Cardiac septum (tissue), 1 donor: ENCODE measurements at regions not wholly inside any gene's neighbourhood (a gene's known extent, or its start where the extent isn't known, plus 50 kb on each side); places are given as distances from the start of the nearest gene placed in this dataset.

ENCODE experiments used
- DNase-seq: peaks from one replicate; pipeline ENCODE4 v3.0.0-alpha.2; 2020; ENCODE audit warnings: low spot score
- intact Hi-C: fragments of 100-400 bp; cut with DNase I; formaldehyde crosslinking; loops from one replicate; pipeline ENCODE4 v1.14.0; 2022
- donor health status: DM: no; HTN: no; CAD: no.

- intact Hi-C loops = no loop called here
Measured at GRCh38 chr20:50242548-50242862, 51.9 kb downstream of the CEBPB start.

DNA sequence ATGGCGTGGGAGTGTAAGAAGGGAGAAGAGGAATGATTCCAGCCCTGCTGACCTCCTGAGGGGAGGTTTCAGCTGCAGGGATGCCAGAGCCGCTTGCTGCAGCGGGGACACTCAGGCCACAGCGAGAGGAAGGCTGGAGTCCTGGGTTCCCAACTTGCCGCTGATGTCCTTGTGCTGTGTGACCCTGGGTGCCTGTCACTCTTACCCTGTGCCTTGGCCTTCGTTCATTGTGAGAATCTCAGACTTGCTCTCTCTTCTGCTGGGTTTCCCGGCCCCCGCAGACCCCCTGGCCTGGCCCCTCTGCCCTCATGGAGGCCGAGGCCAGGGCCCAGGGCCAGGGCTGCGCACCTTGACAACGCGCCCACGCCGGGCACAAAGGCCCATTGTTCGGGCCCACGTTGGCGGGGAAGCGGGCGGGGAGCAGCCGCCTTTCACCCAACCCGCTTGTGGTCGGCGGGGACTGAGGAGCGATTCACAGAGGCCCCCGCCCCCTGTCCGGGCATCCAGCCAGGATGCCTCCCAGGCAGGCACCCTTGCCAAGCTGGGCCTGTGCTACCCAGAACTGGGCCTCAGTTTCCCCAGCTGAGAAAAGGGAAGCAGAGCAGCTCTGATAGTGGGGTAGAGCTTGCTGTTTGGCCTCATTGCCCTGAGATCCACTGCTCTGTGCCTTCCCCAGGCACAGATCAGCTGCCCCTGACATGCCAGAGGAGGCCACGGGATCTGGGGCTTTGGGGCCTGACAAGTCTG, 52.4 kb downstream of the CEBPB start:
- intact Hi-C loops = no loop called here
- DNase-seq = no peak

More at GRCh38 chr20:50242548-50242862, 51.9 kb downstream of the CEBPB start:
- no peak for DNase-seq

- intact Hi-C loops = no loop called here
- no peak for DNase-seq
Measured at GRCh38 chr20:50243610-50244351, 53.2 kb downstream of the CEBPB start.

DNA sequence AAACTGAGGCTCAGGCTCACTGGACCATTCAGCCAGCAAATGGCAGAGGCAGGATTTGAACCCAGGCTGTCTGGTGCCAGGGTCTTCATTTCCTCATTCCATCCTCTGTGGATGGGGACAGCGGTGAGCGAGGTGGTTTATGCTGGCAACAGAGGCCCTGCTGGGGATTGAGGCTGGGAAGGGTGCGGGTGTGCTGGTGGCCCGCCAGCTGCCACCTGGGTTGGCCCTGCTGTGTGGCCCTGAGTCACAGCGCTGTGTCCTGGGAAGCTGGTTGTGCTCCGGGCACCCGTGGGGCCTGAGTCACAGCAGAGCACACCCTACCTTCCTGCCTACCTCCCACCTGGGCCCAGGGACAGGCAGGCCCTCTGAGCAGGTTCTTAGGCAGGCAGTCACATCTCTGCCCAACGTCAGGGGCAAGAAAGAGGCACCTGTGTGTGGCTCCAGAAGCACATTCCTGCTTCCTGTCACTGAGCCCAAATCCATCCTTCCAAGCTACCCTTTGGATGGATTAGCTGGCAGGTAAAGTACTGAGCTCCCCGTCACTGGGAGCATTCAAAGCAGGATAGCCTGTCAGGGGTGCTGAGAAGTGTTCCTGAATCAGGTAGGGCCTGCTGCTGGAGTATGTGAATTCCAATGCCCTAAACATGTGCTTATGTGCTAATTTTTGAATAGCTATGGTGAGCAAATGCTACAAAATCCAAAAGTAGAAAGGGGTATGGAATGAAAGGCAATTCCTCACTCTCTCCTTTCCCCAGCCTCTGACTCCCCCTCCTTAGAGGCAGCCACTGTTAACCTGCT, 53.9 kb downstream of the CEBPB start:
- intact Hi-C loops = no loop called here
- no peak for DNase-seq

DNA sequence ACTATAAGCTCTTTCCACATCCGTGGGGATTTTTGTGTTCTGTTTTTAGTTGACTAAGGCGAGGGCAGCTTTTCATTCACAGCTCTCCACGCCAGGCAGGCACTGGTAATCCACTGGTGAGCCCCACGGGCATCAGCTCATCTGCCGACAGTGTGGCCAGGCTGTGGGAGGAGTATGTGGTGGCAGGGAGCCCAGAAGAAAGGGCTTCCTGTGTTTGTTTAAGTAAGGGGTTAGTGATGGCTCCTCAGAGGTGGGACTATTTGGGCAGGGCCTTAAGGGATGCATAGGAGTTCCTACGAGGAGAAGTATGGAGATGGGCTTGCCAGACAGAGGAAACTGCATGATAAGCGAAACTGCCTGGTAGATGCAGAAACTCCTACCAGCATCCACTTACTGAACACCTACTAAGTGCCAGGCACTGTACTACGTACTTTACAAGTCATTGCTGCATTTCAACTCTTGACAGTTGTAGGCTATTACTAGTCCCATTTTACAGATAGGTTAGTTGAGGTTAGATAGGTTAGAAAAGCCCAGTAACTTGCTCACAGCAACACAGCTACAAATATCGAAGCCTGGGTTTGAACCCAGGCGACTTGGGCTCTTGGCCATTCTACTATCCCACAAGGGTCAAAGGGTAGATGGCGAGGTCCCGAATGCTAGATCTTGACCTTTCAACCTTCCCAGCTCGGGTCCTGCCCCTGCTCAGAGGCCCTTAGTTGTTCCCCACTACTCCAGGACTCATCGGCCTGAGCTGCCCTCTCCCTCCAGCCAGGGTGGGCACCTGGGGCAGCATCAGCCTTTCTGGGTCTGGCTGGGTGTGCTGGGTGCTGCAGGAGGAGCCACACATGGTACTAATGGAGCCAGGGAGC, 55.1 kb downstream of the CEBPB start:
- intact Hi-C loops = no loop called here
- no peak for DNase-seq

DNA sequence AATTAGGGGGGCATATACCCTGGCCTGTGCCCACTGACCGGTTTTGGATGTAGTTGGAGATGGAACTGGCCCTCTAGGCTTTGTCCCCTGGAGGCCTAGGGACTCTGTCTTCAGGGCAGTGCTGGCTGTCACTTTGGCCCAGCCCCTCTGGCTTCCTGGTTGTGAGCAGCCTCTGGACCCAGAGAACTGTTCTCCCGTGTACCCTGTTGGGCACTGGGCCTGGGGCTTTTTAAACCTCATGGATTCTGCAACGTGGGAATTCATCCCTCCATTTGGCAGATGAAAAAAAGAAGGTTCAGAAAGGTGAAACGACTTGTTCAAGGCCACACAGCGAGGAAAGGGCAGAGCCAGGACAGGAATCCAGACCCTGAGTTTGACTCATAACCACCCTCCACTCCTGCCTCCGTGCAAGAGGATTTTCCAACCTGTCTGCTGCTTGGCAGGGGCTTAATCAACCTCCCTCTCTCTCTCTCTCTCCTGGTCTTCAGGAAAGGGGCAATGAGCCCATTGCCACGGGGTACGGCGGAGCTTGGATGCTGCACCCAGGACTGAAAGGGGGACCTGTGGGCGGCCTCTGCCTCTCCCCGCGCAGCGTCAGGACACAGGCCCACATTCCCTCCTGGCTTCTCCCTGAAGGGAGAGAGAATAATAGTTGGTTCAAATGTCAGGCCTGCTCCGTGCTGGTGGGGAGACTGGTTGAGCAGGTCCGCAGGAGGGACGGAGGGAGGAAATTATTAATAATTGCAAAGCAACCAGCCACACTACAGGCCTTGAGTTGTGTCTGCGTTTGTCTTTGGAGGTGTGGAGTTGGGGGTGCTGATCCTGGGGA, 56.0 kb downstream of the CEBPB start:
- intact Hi-C loops = no loop called here
- no peak for DNase-seq

DNA sequence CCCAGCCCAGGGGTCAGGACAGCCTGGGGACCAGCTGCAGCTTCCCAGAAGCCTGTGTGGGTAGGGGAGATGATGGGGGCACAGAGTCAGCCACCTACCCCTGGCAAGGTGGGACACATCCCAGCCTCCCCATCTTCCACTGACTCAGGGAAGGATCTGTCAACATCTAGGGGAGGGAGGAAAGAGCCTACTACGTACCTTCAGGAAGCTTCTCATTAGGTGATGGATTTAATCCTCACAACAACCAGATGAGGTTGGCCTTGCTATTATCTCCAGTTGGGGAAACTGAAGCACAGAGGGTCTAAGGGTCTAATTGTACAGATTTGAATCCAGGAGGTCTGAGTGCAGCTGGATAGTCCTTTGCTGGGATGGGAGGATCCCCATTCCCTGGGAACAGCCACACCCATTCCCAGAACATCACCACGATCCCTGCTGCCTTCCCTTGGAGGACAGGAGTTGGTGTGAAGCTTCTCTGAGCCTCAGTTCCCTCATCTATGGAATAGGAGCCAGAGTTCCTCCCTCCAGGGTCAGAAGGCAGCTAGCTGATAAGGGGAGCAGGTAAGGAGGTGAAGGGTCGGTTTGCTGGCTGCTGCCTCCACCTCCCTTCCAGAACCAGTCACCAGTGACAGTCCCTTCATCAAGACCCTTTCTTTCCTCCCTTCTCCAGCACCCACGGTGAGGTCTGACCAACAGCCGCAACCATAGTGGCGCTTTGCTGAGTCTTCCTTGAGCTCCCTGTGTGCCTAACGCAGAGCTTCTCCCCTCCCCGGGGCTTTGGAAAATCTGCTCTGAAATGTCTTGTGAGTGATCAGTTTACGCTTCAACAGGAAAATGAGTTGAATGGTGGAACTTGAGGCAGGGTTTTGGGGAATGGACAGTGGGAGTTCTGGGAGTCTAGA, 56.8 kb downstream of the CEBPB start:
- intact Hi-C loops = no loop called here
- no peak for DNase-seq

DNA sequence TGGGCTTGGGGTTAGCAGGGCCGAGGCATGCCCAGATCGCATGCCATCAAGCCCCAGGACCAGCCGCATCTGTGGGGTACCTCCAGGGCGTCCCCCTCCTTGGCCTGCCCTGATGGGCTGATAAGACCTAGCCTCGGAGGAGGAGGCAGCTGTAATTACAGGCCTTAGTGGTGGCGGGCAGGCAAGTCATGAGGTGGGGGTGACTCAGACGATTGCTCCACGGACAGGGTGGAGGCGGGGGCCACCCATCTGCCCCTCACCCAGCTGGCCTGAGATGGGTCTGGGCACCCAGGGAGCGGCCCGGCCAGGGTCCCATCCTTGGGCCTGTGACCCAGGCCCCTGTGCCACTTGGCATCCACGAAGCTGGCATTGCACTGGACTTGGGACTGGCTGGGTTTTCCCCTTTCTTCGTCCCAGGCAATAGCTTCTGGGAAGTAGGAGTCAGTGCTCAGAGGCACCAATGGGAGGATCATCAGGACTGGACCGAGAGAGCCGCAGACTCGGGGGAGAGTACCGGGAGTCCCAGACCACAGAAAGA, 57.5 kb downstream of the CEBPB start:
- intact Hi-C loops = no loop called here

DNA sequence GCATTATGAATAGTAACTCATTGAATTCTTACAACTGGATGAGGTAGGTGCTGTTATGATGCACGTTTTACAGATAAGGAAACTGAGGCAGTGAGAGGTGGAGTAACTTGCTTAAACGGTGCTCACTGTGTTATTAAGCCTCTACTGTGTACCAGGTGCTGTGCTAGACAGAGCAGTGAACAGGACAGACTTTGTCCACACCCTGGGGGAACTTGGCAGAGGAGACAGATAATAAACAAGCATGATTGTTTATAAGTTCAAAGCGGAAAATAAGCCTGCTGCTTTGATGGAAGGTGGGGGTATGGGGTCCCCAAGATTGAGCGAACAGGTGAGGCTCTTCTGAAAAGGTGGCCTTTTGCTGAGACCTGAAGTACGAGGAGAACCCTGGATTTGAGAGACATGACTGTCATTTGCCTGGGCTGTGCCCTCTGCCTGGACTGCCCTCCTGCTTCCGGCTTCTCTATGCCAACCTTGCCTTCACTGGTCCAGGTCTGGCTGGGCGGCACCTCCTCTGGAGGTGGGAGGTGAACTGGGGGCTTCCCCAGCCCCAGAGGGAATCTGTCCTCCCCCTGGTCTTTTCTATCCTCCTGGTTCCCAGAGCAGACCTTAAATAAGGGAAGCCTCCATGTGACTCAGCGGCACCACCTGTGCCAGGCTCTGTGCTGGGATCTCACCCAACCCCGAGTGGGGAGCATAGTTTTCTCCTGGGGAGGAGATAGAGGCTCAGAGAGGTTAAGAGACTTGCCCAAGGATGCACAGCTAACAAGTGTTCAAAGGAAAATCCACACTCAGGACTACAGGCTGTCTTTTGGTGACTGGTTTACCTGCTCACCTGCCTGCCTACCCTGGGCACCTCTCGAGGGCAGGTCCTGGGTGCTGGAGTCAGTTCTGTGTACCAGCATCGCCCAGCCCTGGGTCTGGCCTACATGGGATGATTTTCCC, 59.1 kb downstream of the CEBPB start:
- DNase-seq = no peak

More for the DNA sequence above, 57.5 kb downstream of the CEBPB start:
- no peak for DNase-seq

GRCh38 chr20:50250679-50251382, 60.2 kb downstream of the CEBPB start:
- intact Hi-C loops = no loop called here
- DNase-seq = no peak

More for the DNA sequence above, 59.1 kb downstream of the CEBPB start:
- intact Hi-C loops = no loop called here

GRCh38 chr20:50251383-50251748, 60.7 kb downstream of the CEBPB start:
- DNase-seq = no peak
- intact Hi-C loops = no loop called here

GRCh38 chr20:50251992-50252511, 61.4 kb downstream of the CEBPB start:
- no peak for DNase-seq
- intact Hi-C loops = no loop called here

DNA sequence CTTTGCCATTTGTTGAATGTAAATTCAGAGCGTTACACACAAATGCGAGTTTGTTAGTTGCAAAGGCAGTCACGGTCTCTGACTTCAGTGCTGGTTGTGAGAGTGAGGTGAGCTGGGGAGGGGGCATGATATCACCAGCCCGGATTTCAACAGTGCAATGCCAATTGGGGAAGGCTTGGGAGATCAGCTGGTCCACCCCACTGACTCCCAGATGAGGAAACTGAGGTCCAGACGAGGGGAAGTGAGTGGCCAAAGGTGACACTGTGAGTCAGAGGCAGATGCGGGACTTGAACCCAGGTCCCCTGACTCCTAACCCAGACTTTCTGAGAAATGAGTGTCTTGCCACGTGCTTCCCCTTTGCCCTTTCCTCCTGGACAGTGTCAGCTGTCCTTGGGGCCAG, 62.1 kb downstream of the CEBPB start:
- no peak for DNase-seq
- intact Hi-C loops = no loop called here

DNA sequence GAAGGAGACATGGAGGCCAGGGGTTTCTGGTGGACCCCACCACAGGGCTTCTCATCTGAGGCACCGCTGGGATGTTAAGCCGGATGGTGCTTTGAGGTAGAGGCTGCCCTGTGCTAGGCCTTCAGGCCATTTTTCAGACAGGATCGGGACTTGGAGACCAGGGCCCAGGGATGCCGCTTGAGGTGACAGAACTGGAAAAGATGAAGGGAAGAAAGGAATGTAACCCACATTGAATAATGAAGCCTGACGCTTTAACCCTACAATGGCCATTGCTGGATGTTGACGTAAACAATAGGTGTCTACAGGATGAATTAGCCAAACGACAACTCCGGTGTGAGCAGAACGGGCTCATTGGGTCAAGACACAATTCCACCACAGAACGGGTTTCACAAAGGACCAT, 62.5 kb downstream of the CEBPB start:
- no peak for DNase-seq
- intact Hi-C loops = no loop called here

- intact Hi-C loops = no loop called here
Measured at GRCh38 chr20:50254466-50255079, 63.9 kb downstream of the CEBPB start.

More at GRCh38 chr20:50254466-50255079, 63.9 kb downstream of the CEBPB start:
- DNase-seq = no peak
